ENCODE measurements at regions not wholly inside any gene's neighbourhood (a gene's known extent, or its start where the extent isn't known, plus 50 kb on each side); places are given as distances from the start of the nearest gene placed in this dataset.

- TF ChIP-seq CTCF (IDR thresholded peaks at IDR 0.05) (peak; percentile 60 to 75 (median 66)), POLR2A (IDR thresholded peaks at IDR 0.05) (no peak)
These were observed 57.1 kb upstream of the ZBED3 start for GRCh38 chr5:77143998-77144836.
